Left ventricle myocardium inferior (tissue), 1 donor: ENCODE measurements at regions not wholly inside any gene's neighbourhood (a gene's known extent, or its start where the extent isn't known, plus 50 kb on each side); places are given as distances from the start of the nearest gene placed in this dataset.
A peak's percentile ranks its signal among the peaks of the same experiment; 100 is the strongest.

Experiments
- DNase-seq: peaks from one replicate; pipeline ENCODE4 v3.0.0-alpha.2; 2020
- H3K27ac ChIP-seq: fragments of 200-600 bp; replicated peaks from 2 replicates; pipeline ENCODE4 v1.8.0; 2021
- H3K27me3 ChIP-seq: fragments of 200-600 bp; 2 replicates; pipeline ENCODE4 v1.8.0; 2021; ENCODE audit warnings: low read depth
- H3K36me3 ChIP-seq: fragments of 200-600 bp; 2 replicates; pipeline ENCODE4 v1.8.0; 2021
- H3K4me1 ChIP-seq: fragments of 200-600 bp; 2 replicates; pipeline ENCODE4 v1.8.0; 2021
- H3K4me3 ChIP-seq: fragments of 200-600 bp; 2 replicates; pipeline ENCODE4 v1.8.0; 2021; ENCODE audit warnings: mild to moderate bottlenecking, moderate library complexity
- H3K9me3 ChIP-seq: fragments of 200-600 bp; replicated peaks from 2 replicates; pipeline ENCODE4 v1.8.0; 2021
- CTCF ChIP-seq: fragments of 200-600 bp; IDR thresholded peaks from 2 replicates; pipeline ENCODE4 v1.8.0; 2021; ENCODE audit warnings: antibody characterized with exemption, mild to moderate bottlenecking, borderline replicate concordance
- intact Hi-C: fragments of 100-400 bp; cut with micrococcal nuclease; formaldehyde crosslinking; loops from one replicate; pipeline ENCODE4 v1.11.0; 2022
- donor health status: DM: no; HTN: yes; CAD: no; lungs with severe emphysema.

- Histone ChIP-seq H3K9me3 (peaks cover 25% of the 10 kb centered on the region), H3K27ac (no peak overlapping the region), H3K27me3 (no peaks in the 10 kb centered on the region), H3K4me1 (peaks cover 19% of the 10 kb centered on the region), H3K36me3 (no peaks in the 10 kb centered on the region), H3K4me3 (no peak overlapping the region)
- no peak for DNase-seq
- TF ChIP-seq CTCF, result no peak
- intact Hi-C loops, result no loop called here
Observed at GRCh38 chr2:150792780-150793300, 305.4 kb upstream of the RND3 start.

- H3K9me3 ChIP-seq, result peaks cover 25% of the 10 kb centered on the region
- H3K27ac ChIP-seq, result no peak overlapping the region
- DNase-seq, result no peak
- no peak overlapping the region for H3K4me3 ChIP-seq
- no peaks in the 10 kb centered on the region for H3K27me3 ChIP-seq
- no peak for TF ChIP-seq CTCF
- H3K4me1 ChIP-seq, result peaks cover 27% of the 10 kb centered on the region
- intact Hi-C loops, result no loop called here
- no peaks in the 10 kb centered on the region for H3K36me3 ChIP-seq
Observed at GRCh38 chr2:150791567-150791966, 304.1 kb upstream of the RND3 start.

- no peak for TF ChIP-seq CTCF
- peak overlapping the region; percentile 59 for H3K27ac ChIP-seq
- no peaks in the 10 kb centered on the region for H3K27me3 ChIP-seq
- H3K4me3 ChIP-seq, result no peak overlapping the region
- intact Hi-C loops, result no loop called here
- no peak for DNase-seq
- H3K4me1 ChIP-seq, result peaks cover 27% of the 10 kb centered on the region
- no peaks in the 10 kb centered on the region for H3K36me3 ChIP-seq
- peaks cover 25% of the 10 kb centered on the region for H3K9me3 ChIP-seq
Observed at GRCh38 chr2:150789376-150789905, 302.0 kb upstream of the RND3 start.

GRCh38 chr2:150788426-150789140, 301.1 kb upstream of the RND3 start:
- no peak for TF ChIP-seq CTCF
- Histone ChIP-seq H3K9me3 (peaks cover 25% of the 10 kb centered on the region), H3K27me3 (no peaks in the 10 kb centered on the region), H3K4me3 (no peak overlapping the region), H3K4me1 (peaks cover 27% of the 10 kb centered on the region), H3K27ac (peak overlapping the region; percentile 59), H3K36me3 (no peaks in the 10 kb centered on the region)
- intact Hi-C loops, result no loop called here
- DNase-seq, result no peak

GRCh38 chr2:150787353-150788093, 300.1 kb upstream of the RND3 start:
- Histone ChIP-seq H3K9me3 (peaks cover 19% of the 10 kb centered on the region), H3K36me3 (no peaks in the 10 kb centered on the region), H3K4me3 (no peak overlapping the region), H3K4me1 (peaks cover 27% of the 10 kb centered on the region), H3K27me3 (no peaks in the 10 kb centered on the region), H3K27ac (peak overlapping the region; percentile 28)
- TF ChIP-seq CTCF, result no peak
- no peak for DNase-seq
- intact Hi-C loops, result no loop called here
